GM12878 (cell line): ENCODE measurements at regions not wholly inside any gene's neighbourhood (a gene's known extent, or its start where the extent isn't known, plus 50 kb on each side); places are given as distances from the start of the nearest gene placed in this dataset.

Experiments
- ATAC-seq: fragments of 200-7000 bp; cut with Tn5 transposase; 3 replicates; pipeline ENCODE4 v1.9.1; 2020; ENCODE audit warnings: mild to moderate bottlenecking, moderate library complexity
- BruUV-seq: library from RNA; stranded (reverse); fragments of 400-500 nt; replicated peaks from 2 replicates; lab custom pipeline; 2021; lab: Mats Ljungman, UMichigan
- CTCF ChIA-PET: fragments of 300-600 bp; sonication (Branson Sonifier 250); formaldehyde crosslinking; extraction: SDS; loops from one replicate; lab custom pipeline; 2021; ENCODE audit warnings: inconsistent platforms; lab: Yijun Ruan, JAX
- POLR2A ChIA-PET: fragments of 350-600 bp; formaldehyde crosslinking; extraction: SDS; loops from one replicate; lab custom pipeline; 2021; ENCODE audit warnings: inconsistent platforms; lab: Charles Lee
- RAD21 ChIA-PET: fragments of 300-600 bp; sonication (Branson Sonifier 250); formaldehyde crosslinking; loops from one replicate; lab custom pipeline; 2023; ENCODE audit warnings: antibody characterized with exemption; ENCODE audit not compliant: unreplicated experiment; lab: Charles Lee
- SMC1A ChIA-PET: fragments of 300-600 bp; sonication (Branson Sonifier 250); formaldehyde crosslinking; loops from one replicate; lab custom pipeline; 2023; ENCODE audit not compliant: unreplicated experiment, uncharacterized antibody; lab: Charles Lee
- DNase-seq: peaks from one replicate; pipeline ENCODE4 v3.0.0-alpha.2; 2011; ENCODE audit warnings: low read depth, low spot score
- FAIRE-seq: peaks from 3 replicates; lab custom pipeline; 2011; peaks lifted over from hg19 to GRCh38; lab: Jason Lieb, UNC
- H2AFZ ChIP-seq: 2 replicates; pipeline ENCODE4 v1.6.0; 2011; ENCODE audit warnings: low read depth, low read length, control low read depth; ENCODE audit not compliant: control insufficient read depth
- H3K27ac ChIP-seq: 2 replicates; pipeline ENCODE4 v1.5.1; 2011; ENCODE audit warnings: control low read depth; ENCODE audit not compliant: control insufficient read depth, insufficient read depth
- H3K27me3 ChIP-seq, 2 experiments: replicated peaks in 1 of 2; 2 replicates each; pipeline versions ENCODE4 v1.6.0 to v1.6.1; 2011; ENCODE audit warnings: low read length in 1 of 2; ENCODE audit not compliant: control insufficient read depth in 2 of 2, insufficient read depth in 2 of 2
- H3K36me3 ChIP-seq, 2 experiments: 2 replicates each; pipeline ENCODE4 v1.5.1; 2011; ENCODE audit warnings: low read length in 1 of 2; ENCODE audit not compliant: control insufficient read depth in 2 of 2, insufficient read depth in 2 of 2
- H3K4me1 ChIP-seq: 2 replicates; pipeline ENCODE4 v1.6.1; 2011; ENCODE audit warnings: mild to moderate bottlenecking, low read length, moderate library complexity, mixed read lengths; ENCODE audit not compliant: control insufficient read depth, insufficient read depth
- H3K4me2 ChIP-seq: 2 replicates; pipeline ENCODE4 v1.6.0; 2011; ENCODE audit warnings: control low read depth; ENCODE audit not compliant: control insufficient read depth, insufficient read depth
- H3K4me3 ChIP-seq: fragments of 200-600 bp; sonication (generic); 2 replicates; pipeline ENCODE4 v1.5.1; 2016
- H3K79me2 ChIP-seq: 2 replicates; pipeline ENCODE4 v1.6.0; 2011; ENCODE audit warnings: low read length; ENCODE audit not compliant: control insufficient read depth, insufficient read depth
- H3K9ac ChIP-seq: 2 replicates; pipeline ENCODE4 v1.8.0; 2011; ENCODE audit warnings: low read length, control low read depth, mixed read lengths; ENCODE audit not compliant: control insufficient read depth, insufficient read depth
- H3K9me3 ChIP-seq: replicated peaks from 3 replicates; pipeline ENCODE4 v1.5.1; 2011; ENCODE audit warnings: mild to moderate bottlenecking, low read length; ENCODE audit not compliant: control insufficient read depth, insufficient read depth
- H4K20me1 ChIP-seq: 2 replicates; pipeline ENCODE4 v1.6.0; 2011; ENCODE audit not compliant: control insufficient read depth, insufficient read depth
- IKZF1 ChIP-seq: fragments of 450-650 bp; conservative IDR thresholded peaks from 2 replicates; pipeline ENCODE4 v1.6.1; 2017; ENCODE audit warnings: antibody characterized with exemption, mild to moderate bottlenecking
- IRF4 ChIP-seq: IDR thresholded peaks from 2 replicates; pipeline ENCODE4 v1.6.1; 2011; ENCODE audit warnings: low read depth, low read length
- KDM1A ChIP-seq: fragments of 200-600 bp; sonication (generic); IDR thresholded peaks from 2 replicates; pipeline ENCODE4 v1.6.1; 2016; ENCODE audit warnings: borderline replicate concordance
- MEF2A ChIP-seq: IDR thresholded peaks from 2 replicates; pipeline ENCODE4 v1.6.1; 2011; ENCODE audit warnings: low read depth, mild to moderate bottlenecking, low read length, moderate library complexity; ENCODE audit not compliant: insufficient read depth
- POLR2AphosphoS5 ChIP-seq: IDR thresholded peaks from 2 replicates; pipeline ENCODE4 v1.6.1; 2011; ENCODE audit warnings: mild to moderate bottlenecking, low read length, inconsistent platforms
- STAT3 ChIP-seq: IDR thresholded peaks from 2 replicates; pipeline ENCODE4 v1.6.1; 2011; ENCODE audit warnings: low read depth, low read length, improper control_type of control experiment
- WGBS: methylation state at CpG from one replicate; pipeline ENCODE4 v1.1.6; 2016; ENCODE audit warnings: low lambda C conversion rate; ENCODE audit not compliant: insufficient replicate concordance, insufficient coverage; ENCODE audit errors: missing lambda C conversion rate; 5-methylcytosine and 5-hydroxymethylcytosine counted together
- in situ Hi-C: fragments of 300-500 bp; cut with MboI; formaldehyde crosslinking; loops from 9 replicates; pipeline ENCODE4 v1.14.3; 2018; ENCODE audit warnings: mixed read lengths
- intact Hi-C: fragments of 100-400 bp; cut with micrococcal nuclease; formaldehyde crosslinking; loops from one replicate; pipeline ENCODE4 v1.14.2; 2022; ENCODE audit not compliant: unreplicated experiment
- TF ChIP-seq, protein P1 (sequence below): fragments of 450-650 bp; formaldehyde crosslinking; IDR thresholded peaks from 2 replicates; pipeline ENCODE4 v1.5.0; 2022; ENCODE audit warnings: mild to moderate bottlenecking, missing genetic modification characterization

DNA sequence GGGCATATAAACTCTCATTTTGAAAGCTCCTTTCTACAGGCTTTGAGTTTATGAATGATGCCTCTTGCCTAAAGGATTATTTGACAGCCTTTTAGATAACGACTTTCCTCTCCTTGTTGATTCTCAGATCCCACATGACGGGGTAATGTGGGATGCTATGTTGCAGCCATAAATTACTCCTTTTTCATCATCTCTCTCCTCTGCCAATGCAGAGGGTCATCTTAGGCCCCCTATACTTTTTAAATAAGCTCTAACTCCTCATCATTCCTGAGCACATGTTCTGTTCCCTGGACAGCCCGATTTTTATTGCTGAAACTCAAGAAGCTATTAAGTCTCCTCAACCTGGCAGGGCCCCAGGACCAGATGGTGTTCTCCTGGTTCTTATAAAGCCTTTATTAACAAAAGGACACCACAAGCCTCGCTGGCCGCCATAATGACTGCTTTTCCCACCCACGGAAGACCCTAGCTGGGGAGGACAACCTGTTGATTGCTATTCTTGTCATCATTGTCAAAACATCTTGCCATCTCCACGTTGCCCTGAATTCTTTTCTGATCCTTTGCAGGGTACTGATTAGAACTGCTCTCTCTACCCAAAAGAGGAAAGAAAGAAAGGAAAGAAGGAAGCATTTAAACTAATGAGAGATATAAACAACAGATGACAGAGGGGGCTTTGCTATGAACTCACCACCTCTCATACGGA, 150.7 kb downstream of the DHX15 start (continued):
- TF ChIP-seq, protein P1, sequence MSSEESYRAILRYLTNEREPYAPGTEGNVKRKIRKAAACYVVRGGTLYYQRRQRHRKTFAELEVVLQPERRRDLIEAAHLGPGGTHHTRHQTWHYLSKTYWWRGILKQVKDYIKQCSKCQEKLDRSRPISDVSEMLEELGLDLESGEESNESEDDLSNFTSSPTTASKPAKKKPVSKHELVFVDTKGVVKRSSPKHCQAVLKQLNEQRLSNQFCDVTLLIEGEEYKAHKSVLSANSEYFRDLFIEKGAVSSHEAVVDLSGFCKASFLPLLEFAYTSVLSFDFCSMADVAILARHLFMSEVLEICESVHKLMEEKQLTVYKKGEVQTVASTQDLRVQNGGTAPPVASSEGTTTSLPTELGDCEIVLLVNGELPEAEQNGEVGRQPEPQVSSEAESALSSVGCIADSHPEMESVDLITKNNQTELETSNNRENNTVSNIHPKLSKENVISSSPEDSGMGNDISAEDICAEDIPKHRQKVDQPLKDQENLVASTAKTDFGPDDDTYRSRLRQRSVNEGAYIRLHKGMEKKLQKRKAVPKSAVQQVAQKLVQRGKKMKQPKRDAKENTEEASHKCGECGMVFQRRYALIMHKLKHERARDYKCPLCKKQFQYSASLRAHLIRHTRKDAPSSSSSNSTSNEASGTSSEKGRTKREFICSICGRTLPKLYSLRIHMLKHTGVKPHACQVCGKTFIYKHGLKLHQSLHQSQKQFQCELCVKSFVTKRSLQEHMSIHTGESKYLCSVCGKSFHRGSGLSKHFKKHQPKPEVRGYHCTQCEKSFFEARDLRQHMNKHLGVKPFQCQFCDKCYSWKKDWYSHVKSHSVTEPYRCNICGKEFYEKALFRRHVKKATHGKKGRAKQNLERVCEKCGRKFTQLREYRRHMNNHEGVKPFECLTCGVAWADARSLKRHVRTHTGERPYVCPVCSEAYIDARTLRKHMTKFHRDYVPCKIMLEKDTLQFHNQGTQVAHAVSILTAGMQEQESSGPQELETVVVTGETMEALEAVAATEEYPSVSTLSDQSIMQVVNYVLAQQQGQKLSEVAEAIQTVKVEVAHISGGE (CRISPR knock-in tag), result no peak

DNA sequence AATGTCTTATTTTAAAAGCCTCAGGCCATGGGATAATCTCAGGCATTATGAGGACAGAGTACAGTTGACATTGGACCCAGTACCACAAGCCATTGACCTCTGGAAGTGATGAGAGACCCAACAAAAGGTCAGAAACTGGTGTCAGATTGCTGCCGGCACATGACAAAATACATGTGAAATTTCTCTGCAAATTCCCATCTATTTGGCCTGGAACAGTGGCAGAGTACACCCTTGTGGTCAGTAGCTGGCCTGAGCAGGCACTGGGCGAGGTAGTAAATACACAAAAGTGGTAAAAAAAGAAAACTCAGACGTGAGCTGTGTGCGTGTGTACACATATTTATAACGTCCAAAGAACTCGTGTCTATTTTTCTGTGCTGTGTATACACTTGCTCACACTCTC, 155.5 kb downstream of the DHX15 start:
- intact Hi-C loops, result no loop called here
- in situ Hi-C loops, result loop anchor here (10.0 kb wide), 1 partner anchor 1534 kb away; no protein-coding TSS in a partner anchor
- no peak overlapping the region for H3K9ac ChIP-seq
- WGBS, result 33% methylated on average over 6 of the region's 6 CpGs
- no peak overlapping the region for H3K27ac ChIP-seq
- no peaks in the 10 kb centered on the region for H4K20me1 ChIP-seq
- H2AFZ ChIP-seq, result no peak overlapping the region
- no peak for TF ChIP-seq KDM1A
- no peak for TF ChIP-seq POLR2AphosphoS5
- no peak for TF ChIP-seq STAT3
- no peak for TF ChIP-seq IKZF1
- TF ChIP-seq MEF2A, result no peak
- no peak for TF ChIP-seq IRF4
- ChIA-PET SMC1A (no interaction called here), POLR2A (no interaction called here), RAD21 (no interaction called here), CTCF (no interaction called here)
- DNase-seq (no peak), ATAC-seq (no peak), FAIRE-seq (no peak)
- H3K27me3 ChIP-seq, result peaks cover 0 to 2% of the 10 kb centered on the region in 2 experiments; a peak in 1 of 4 replicates
- H3K4me3 ChIP-seq, result no peak overlapping the region
- no peaks in the 10 kb centered on the region for H3K4me1 ChIP-seq
- H3K9me3 ChIP-seq, result no peaks in the 10 kb centered on the region
- no peak overlapping the region for H3K4me2 ChIP-seq
- H3K36me3 ChIP-seq, result no peaks in the 10 kb centered on the region
- BruUV-seq, result no TSS peak
- no peaks in the 10 kb centered on the region for H3K79me2 ChIP-seq
